GM06990 (cell line): ENCODE measurements at regions not wholly inside any gene's neighbourhood (a gene's known extent, or its start where the extent isn't known, plus 50 kb on each side); places are given as distances from the start of the nearest gene placed in this dataset.

Source experiments
- DNase-seq: peaks from one replicate; pipeline ENCODE4 v3.0.0-alpha.2; 2011; ENCODE audit not compliant: insufficient read length; ENCODE audit errors: extremely low read depth
- H3K27me3 ChIP-seq: replicated peaks from 2 replicates; pipeline ENCODE4 v1.6.0; 2011; ENCODE audit warnings: low read length; ENCODE audit not compliant: control insufficient read depth, insufficient read depth
- H3K36me3 ChIP-seq: 2 replicates; pipeline ENCODE4 v1.5.1; 2011; ENCODE audit warnings: low read length; ENCODE audit not compliant: control insufficient read depth, insufficient read depth
- H3K4me3 ChIP-seq: replicated peaks from 2 replicates; pipeline ENCODE4 v1.5.1; 2011; ENCODE audit warnings: low read depth, mild to moderate bottlenecking, control low read depth, low read length
- CTCF ChIP-seq: IDR thresholded peaks from 2 replicates; pipeline ENCODE4 v1.5.1; 2011; ENCODE audit warnings: low read length, control low read depth, mild to moderate bottlenecking, inconsistent platforms; ENCODE audit not compliant: insufficient read depth, poor library complexity, severe bottlenecking

DNA sequence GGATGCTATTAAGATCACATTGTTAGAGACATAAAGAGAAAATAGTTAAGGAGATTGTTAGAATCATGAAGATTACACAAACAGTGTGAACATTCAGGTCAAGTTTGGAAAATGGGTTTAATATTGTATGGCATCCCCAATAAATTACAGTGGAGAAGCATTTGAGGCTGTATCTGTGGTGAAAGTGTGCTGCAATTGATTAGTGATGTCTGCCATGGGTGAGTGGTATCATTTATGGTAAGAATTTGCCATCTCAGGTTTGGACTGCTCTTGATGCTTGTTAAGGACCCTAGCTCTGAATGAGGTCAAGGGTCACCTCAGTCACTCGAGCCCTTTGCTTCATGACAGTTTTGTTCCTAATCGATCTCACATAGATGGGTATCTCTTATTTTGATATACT, 265.7 kb upstream of the SRRM4 start:
- TF ChIP-seq CTCF = no peak
- H3K27me3 ChIP-seq = no peaks in the 10 kb centered on the region
- no peak overlapping the region for H3K4me3 ChIP-seq
- H3K36me3 ChIP-seq = no peaks in the 10 kb centered on the region
- no peak for DNase-seq

DNA sequence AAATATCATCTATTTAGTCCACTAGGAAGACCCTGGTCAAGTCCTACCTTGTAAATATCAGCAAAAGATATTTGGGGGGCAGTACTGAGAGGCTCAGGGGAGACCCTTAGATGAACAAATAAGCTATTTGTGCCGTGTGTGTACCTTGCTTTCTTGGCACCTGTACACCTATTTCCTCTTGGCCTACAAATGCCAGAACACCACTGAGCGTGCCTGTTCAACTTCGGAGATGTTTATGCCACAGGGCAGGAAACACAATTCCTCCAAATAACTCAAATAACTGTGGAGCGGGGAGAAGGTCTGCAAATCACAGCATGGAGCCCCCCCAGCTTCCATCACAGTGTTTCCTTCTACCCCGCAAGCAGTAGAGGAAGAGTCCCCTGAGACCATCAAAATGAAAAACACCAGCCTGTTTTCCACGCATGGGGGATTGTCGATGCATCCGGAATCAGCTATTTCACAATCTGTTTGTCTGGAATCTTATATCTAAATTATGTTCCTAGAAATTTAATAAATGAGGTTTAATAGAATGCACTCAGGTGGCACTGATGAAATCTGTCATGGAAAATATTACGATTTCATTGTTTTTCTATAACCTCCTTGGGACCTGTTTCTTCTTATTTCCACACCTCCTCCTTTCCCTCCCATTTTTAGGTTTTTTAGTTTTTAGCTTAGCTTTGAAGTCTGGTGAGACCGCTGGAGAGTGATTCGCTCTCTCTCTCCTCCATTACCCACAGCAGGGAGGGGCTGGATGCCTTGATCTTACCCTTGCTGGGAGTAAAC, 254.0 kb upstream of the SRRM4 start:
- no peak for DNase-seq
- Histone ChIP-seq H3K36me3 (no peaks in the 10 kb centered on the region), H3K27me3 (no peaks in the 10 kb centered on the region; the same call in 1 of the 2 replicates), H3K4me3 (no peak overlapping the region)
- no peak for TF ChIP-seq CTCF

DNA sequence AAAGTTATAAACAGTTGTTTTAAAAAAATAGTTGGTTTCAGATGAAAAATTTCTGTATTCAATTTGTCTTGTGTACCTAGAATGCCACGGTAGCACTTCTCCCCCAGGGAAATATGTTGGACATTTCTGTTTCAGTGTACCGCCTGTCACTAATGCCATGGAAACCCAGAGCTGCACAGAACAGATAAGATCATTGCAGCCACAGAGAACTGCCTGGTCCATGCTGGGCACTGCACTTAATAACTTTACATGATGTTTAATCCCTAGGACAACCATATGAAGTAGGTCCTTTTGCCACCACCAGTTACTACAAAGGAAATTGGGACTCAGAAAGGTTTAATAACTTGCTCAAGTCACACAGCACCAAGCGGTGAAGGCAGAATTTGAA, 253.4 kb upstream of the SRRM4 start:
- no peaks in the 10 kb centered on the region for H3K36me3 ChIP-seq
- no peak for DNase-seq
- no peaks in the 10 kb centered on the region; the same call in 1 of the 2 replicates for H3K27me3 ChIP-seq
- TF ChIP-seq CTCF = no peak
- no peak overlapping the region for H3K4me3 ChIP-seq

- TF ChIP-seq CTCF = no peak
- Histone ChIP-seq H3K36me3 (no peaks in the 10 kb centered on the region), H3K4me3 (no peak overlapping the region), H3K27me3 (no peaks in the 10 kb centered on the region; the same call in none of the 2 replicates)
- no peak for DNase-seq
Measured at GRCh38 chr12:118734266-118734665, 247.1 kb upstream of the SRRM4 start.

DNA sequence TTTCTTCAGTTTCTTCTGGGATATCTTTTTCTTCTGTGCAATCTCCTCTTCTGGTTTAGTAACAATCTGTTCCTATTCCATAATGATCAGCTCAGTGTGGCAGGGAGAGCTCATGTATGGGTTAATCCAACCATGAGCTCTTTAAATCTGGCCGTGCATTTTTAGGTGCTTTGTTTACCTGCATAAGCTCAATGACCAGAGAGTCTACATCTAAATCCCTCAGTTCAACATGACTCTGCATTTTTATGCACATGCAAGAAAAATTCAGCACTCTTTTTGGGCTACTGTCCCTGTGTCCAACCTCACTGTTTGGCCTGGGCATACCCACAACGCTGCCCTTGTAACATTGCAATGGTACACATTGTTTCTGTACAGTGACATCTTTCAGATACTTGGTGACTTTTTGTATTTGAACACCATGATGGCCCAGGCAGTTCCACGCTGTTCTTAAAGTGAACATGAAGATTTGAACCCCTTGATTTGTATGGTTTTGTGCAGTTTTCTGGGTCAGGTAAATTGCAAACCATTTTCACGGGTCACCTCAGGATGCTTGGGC, 243.3 kb upstream of the SRRM4 start:
- no peaks in the 10 kb centered on the region; the same call in 1 of the 2 replicates for H3K27me3 ChIP-seq
- TF ChIP-seq CTCF = no peak
- DNase-seq = no peak
- no peaks in the 10 kb centered on the region for H3K36me3 ChIP-seq
- H3K4me3 ChIP-seq = no peak overlapping the region
